ENCODE measurements at regions not wholly inside any gene's neighbourhood (a gene's known extent, or its start where the extent isn't known, plus 50 kb on each side); places are given as distances from the start of the nearest gene placed in this dataset.

DNA sequence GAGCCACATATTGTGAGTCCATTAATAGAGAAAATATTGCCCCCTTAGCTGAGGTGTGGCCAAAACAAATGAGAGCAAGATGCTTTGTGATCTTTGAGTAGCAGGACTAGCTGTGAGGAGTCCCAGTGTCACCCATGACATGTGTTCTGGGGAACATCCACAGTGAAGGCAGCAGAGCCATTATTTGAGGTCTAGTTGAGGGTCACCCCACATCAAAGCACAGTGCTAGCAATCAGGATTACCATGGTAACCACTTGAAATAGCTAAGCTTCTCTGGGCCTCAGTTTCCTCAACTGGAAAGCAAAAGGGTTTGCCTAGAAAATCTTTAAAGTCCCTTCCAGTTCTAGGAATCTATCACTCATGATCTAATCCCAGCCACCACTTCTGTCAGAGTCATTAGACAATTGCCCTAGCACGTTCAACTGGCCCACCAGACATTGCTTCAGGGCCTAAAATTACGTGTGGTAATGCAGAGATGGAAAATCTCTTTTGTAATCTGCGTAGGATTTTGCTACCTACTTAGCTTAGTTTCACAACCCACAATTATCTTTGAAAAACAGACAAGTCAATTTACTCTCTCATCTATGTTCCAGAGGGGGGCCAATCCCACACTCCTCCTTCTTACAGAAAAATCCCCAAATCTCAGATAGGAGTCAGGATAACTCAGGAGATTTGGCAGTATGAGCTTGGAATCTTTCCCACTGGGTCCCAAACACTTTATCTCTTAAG lies 251.2 kb upstream of the EGLN3 start:
- TF ChIP-seq, protein P1, sequence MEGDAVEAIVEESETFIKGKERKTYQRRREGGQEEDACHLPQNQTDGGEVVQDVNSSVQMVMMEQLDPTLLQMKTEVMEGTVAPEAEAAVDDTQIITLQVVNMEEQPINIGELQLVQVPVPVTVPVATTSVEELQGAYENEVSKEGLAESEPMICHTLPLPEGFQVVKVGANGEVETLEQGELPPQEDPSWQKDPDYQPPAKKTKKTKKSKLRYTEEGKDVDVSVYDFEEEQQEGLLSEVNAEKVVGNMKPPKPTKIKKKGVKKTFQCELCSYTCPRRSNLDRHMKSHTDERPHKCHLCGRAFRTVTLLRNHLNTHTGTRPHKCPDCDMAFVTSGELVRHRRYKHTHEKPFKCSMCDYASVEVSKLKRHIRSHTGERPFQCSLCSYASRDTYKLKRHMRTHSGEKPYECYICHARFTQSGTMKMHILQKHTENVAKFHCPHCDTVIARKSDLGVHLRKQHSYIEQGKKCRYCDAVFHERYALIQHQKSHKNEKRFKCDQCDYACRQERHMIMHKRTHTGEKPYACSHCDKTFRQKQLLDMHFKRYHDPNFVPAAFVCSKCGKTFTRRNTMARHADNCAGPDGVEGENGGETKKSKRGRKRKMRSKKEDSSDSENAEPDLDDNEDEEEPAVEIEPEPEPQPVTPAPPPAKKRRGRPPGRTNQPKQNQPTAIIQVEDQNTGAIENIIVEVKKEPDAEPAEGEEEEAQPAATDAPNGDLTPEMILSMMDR (IDR thresholded peaks at IDR 0.05): no peak
- no peak for TF ChIP-seq POLR2A (IDR thresholded peaks at IDR 0.05)

All from Peyer's patch (tissue), 4 donors.